Tibial artery (tissue), 4 donors: ENCODE measurements at regions not wholly inside any gene's neighbourhood (a gene's known extent, or its start where the extent isn't known, plus 50 kb on each side); places are given as distances from the start of the nearest gene placed in this dataset.
A peak's percentile ranks its signal among the peaks of the same experiment; 100 is the strongest.

Experiments used
- DNase-seq, 2 donors: peaks; one replicate each; pipeline ENCODE4 v3.0.0-alpha.2; 2019
- H3K27ac ChIP-seq, 2 donors: fragments of 200-600 bp; sonication (generic) in 1 of 2; 1 replicate in 1 of 2; 2 replicates in 1 of 2; pipeline ENCODE4 v1.5.1; 2018 to 2019; ENCODE audit warnings: mild to moderate bottlenecking in 1 of 2
- H3K27me3 ChIP-seq, 2 donors: fragments of 200-600 bp; sonication (generic) in 1 of 2; one replicate each; pipeline versions ENCODE4 v1.5.1 to v1.6.0; 2016 to 2019
- H3K36me3 ChIP-seq, 3 donors: fragments of 200-600 bp; sonication (generic) in 2 of 3; one replicate each; pipeline ENCODE4 v1.5.1; 2016 to 2019; ENCODE audit warnings: mild to moderate bottlenecking in 2 of 3
- H3K4me1 ChIP-seq, 4 donors: fragments of 200-600 bp; sonication (generic) in 2 of 4; 1 replicate in 3 of 4; 2 replicates in 1 of 4; pipeline ENCODE4 v1.5.1; 2016 to 2019
- H3K4me3 ChIP-seq, 2 donors: fragments of 200-600 bp; sonication (generic) in 1 of 2; 1 replicate in 1 of 2; 2 replicates in 1 of 2; pipeline ENCODE4 v1.5.1; 2018 to 2019; ENCODE audit warnings: mild to moderate bottlenecking in 2 of 2
- H3K9me3 ChIP-seq, 3 donors: fragments of 200-600 bp; sonication (generic) in 1 of 3; one replicate each; pipeline ENCODE4 v1.5.1; 2016 to 2019
- intact Hi-C: fragments of 100-400 bp; cut with DNase I; formaldehyde crosslinking; loops from one replicate; pipeline ENCODE4 v1.15.0; 2023; ENCODE audit warnings: low total_unique reads
- TF ChIP-seq, protein P1 (sequence below), 2 experiments: fragments of 200-600 bp in 1 of 2; fragments of 450-650 bp in 1 of 2; IDR thresholded peaks; one replicate each; pipeline ENCODE4 v1.5.1; 2017 to 2019; ENCODE audit warnings: antibody characterized with exemption in 2 of 2, mild to moderate bottlenecking in 1 of 2, moderate library complexity in 1 of 2

DNA sequence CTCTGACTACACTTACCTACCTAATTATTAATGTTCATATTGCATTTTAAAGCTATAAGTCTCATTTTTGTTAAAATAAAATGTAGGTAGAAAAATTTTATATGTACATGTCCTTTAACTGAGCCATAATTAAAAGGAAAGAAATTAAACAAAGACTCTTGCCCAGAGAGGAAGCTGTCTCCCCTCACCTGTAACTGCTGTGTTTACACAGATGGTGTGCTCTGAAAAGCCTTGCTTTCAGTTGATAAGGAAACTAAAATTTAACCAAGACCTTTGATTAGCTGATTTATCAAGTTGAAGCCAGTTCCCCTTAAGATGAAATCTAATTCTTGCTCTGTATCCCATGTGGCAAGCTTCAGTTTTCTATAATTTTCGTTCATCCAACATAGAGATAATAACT, 213.5 kb downstream of the LYPLAL1 start:
- H3K27ac ChIP-seq = no peak overlapping the region
- no peaks in the 10 kb centered on the region for H3K27me3 ChIP-seq
- intact Hi-C loops = no loop called here
- TF ChIP-seq, protein P1, sequence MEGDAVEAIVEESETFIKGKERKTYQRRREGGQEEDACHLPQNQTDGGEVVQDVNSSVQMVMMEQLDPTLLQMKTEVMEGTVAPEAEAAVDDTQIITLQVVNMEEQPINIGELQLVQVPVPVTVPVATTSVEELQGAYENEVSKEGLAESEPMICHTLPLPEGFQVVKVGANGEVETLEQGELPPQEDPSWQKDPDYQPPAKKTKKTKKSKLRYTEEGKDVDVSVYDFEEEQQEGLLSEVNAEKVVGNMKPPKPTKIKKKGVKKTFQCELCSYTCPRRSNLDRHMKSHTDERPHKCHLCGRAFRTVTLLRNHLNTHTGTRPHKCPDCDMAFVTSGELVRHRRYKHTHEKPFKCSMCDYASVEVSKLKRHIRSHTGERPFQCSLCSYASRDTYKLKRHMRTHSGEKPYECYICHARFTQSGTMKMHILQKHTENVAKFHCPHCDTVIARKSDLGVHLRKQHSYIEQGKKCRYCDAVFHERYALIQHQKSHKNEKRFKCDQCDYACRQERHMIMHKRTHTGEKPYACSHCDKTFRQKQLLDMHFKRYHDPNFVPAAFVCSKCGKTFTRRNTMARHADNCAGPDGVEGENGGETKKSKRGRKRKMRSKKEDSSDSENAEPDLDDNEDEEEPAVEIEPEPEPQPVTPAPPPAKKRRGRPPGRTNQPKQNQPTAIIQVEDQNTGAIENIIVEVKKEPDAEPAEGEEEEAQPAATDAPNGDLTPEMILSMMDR (IDR thresholded peaks at IDR 0.05) = no peak
- H3K9me3 ChIP-seq = peaks cover 0 to 3% (median under 1%) of the 10 kb centered on the region in 3 donors
- no peaks in the 10 kb centered on the region for H3K4me1 ChIP-seq
- H3K36me3 ChIP-seq = peaks cover 0 to 7% (median 0%) of the 10 kb centered on the region in 3 donors
- no peak overlapping the region for H3K4me3 ChIP-seq
- no peak for DNase-seq

DNA sequence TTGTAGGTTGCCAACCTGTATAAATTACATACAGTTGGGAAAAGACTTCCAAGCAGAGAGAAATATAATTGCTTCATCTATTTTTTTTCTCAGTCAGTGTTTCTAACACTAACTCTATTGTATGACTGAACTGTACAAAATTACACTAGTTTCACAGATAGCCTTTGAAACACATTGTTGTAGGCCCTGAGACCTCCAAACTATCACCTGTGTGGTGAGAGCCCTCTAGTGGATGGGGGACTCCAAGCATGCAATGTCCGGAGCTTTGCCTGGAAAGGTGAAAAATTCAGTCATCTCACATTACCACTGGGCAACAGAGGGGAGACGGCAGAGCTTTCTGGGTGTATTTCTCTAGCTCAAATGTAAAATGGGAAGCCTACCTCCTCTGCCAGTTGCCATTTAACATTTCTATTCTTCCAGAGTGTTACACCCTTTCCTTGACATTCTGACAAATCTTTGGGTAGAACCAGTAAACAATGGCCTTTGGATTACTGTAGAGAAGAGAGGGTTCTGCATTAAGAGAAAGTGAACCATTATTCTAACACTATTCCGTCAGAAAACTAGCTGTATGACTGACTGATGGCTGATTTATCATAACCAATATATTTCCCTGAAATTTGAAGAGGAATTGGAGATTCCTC, 212.2 kb downstream of the LYPLAL1 start:
- TF ChIP-seq, protein P1 (IDR thresholded peaks at IDR 0.05) = peak; percentile 38 to 50
- no peaks in the 10 kb centered on the region for H3K9me3 ChIP-seq
- H3K4me1 ChIP-seq = no peaks in the 10 kb centered on the region
- intact Hi-C loops = no loop called here
- H3K4me3 ChIP-seq = no peak overlapping the region
- H3K27me3 ChIP-seq = no peaks in the 10 kb centered on the region
- DNase-seq = peak in 1 of 2 donors; percentile 25
- peaks cover 0 to 2% (median 0%) of the 10 kb centered on the region in 3 donors for H3K36me3 ChIP-seq
- no peak overlapping the region for H3K27ac ChIP-seq

DNA sequence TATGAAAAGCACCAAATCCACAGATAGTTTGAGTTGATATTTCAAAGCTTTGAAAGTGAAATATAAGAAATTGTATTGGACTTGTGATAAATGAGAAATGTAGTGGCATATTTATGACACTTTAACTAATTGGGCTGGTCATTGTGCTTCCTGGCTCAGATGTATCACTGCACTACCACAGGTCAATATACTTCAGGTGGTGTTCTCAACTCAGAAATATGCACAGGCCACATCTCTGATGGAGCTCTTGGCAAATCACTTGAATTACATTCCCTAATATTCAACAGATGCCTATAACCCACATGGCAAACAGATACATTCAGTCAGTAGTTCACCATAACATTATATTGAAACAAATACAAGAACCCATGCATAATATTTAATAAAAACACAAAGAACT, 209.6 kb downstream of the LYPLAL1 start:
- H3K4me3 ChIP-seq = no peak overlapping the region
- no peak overlapping the region for H3K27ac ChIP-seq
- intact Hi-C loops = no loop called here
- no peaks in the 10 kb centered on the region for H3K9me3 ChIP-seq
- no peak for DNase-seq
- H3K4me1 ChIP-seq = no peaks in the 10 kb centered on the region
- TF ChIP-seq, protein P1 (IDR thresholded peaks at IDR 0.05) = no peak
- H3K36me3 ChIP-seq = no peaks in the 10 kb centered on the region
- H3K27me3 ChIP-seq = no peaks in the 10 kb centered on the region

DNA sequence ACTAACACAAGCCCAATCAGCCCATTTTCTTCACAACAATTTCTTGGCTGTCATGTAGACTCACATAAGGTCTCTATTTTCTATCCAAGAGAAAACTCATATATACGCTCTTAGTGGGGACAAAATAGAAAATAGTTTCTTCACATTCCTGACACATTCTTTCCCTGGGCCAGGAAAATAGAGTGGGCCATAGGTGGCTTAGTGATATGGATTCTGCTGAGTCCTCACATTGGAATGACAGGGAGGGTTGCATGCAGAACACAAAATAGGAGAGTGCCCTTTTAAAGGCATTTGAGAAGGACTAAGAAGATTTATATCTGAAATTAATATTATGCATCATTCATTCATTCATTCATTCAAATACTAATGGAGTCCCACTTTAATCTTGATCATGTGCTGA, 207.7 kb downstream of the LYPLAL1 start:
- H3K27ac ChIP-seq = no peak overlapping the region
- H3K4me1 ChIP-seq = no peaks in the 10 kb centered on the region
- H3K4me3 ChIP-seq = no peak overlapping the region
- no peaks in the 10 kb centered on the region for H3K36me3 ChIP-seq
- H3K9me3 ChIP-seq = no peaks in the 10 kb centered on the region
- no peak for DNase-seq
- H3K27me3 ChIP-seq = no peaks in the 10 kb centered on the region
- intact Hi-C loops = no loop called here
- TF ChIP-seq, protein P1 (IDR thresholded peaks at IDR 0.05) = no peak

DNA sequence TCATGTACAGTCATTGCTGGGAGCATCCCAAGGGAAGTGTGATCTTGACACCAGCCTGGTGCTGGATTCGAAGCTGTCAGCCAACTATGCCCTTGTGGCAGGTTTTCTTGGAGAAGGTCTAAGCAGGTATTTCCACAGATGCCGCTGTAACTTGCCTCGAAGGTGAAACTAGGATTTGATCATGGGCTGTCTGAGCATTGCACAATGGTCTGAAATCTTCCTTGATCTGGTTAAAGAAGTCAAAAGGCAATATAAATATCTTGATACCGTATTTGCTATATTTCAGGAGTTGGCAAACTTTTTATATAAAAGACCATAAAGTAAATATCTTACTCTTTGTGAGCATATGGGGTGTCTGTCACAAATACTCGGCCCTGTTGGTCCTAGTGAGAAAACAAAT, 206.8 kb downstream of the LYPLAL1 start:
- Histone ChIP-seq H3K4me3 (no peak overlapping the region), H3K9me3 (no peaks in the 10 kb centered on the region), H3K36me3 (no peaks in the 10 kb centered on the region), H3K27ac (no peak overlapping the region), H3K4me1 (no peaks in the 10 kb centered on the region), H3K27me3 (no peaks in the 10 kb centered on the region)
- TF ChIP-seq, protein P1 (IDR thresholded peaks at IDR 0.05) = no peak
- no peak for DNase-seq
- intact Hi-C loops = no loop called here

DNA sequence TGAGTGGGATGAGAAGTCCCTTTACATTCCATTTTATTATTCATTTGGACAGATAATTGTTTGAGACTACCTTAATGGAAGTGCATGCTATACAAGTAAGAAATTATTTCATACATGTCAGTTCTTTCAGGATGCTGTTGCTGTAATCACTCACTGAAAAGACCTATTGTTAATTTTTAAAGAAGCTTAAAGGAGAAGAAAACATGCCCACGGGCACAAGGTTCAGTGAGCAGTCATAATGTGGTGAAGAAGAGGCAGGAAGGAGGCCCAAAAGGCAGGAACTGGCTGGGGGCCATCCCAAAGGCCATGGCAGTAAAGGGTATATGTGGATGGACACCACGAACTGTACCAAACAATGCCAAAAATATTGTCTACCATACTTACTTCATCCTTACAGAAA, 206.0 kb downstream of the LYPLAL1 start:
- TF ChIP-seq, protein P1 (IDR thresholded peaks at IDR 0.05) = no peak
- Histone ChIP-seq H3K36me3 (no peaks in the 10 kb centered on the region), H3K27me3 (no peaks in the 10 kb centered on the region), H3K9me3 (no peaks in the 10 kb centered on the region), H3K27ac (no peak overlapping the region), H3K4me3 (no peak overlapping the region), H3K4me1 (no peaks in the 10 kb centered on the region)
- no peak for DNase-seq
- intact Hi-C loops = no loop called here
